ENCODE measurements at regions not wholly inside any gene's neighbourhood (a gene's known extent, or its start where the extent isn't known, plus 50 kb on each side); places are given as distances from the start of the nearest gene placed in this dataset.

GRCh38 chr6:12566618-12567123, 149.9 kb upstream of the PHACTR1 start:
- Mint-ChIP-seq H3K27ac (no peak overlapping the region), H3K9me3 (no peaks in the 10 kb centered on the region)
- CTCF ChIA-PET, result no interaction called here

GRCh38 chr6:12567682-12568081, 148.9 kb upstream of the PHACTR1 start:
- H3K27me3 Mint-ChIP-seq, result no peaks in the 10 kb centered on the region
- CTCF ChIA-PET, result no interaction called here
- H3K27ac Mint-ChIP-seq, result no peak overlapping the region
- no peaks in the 10 kb centered on the region for H3K4me1 Mint-ChIP-seq
- no peaks in the 10 kb centered on the region for H3K36me3 Mint-ChIP-seq
- H3K4me3 Mint-ChIP-seq, result no peak overlapping the region
- H3K9me3 Mint-ChIP-seq, result no peaks in the 10 kb centered on the region
- DNase-seq, result no peak

More at GRCh38 chr6:12566618-12567123, 149.9 kb upstream of the PHACTR1 start:
- Mint-ChIP-seq H3K27me3 (no peaks in the 10 kb centered on the region), H3K4me3 (no peak overlapping the region), H3K36me3 (no peaks in the 10 kb centered on the region), H3K4me1 (no peaks in the 10 kb centered on the region)
- DNase-seq, result no peak

GRCh38 chr6:12569646-12570045, 146.9 kb upstream of the PHACTR1 start:
- no peaks in the 10 kb centered on the region for H3K9me3 Mint-ChIP-seq
- CTCF ChIA-PET, result interaction anchor here (0.6 kb wide), 1 partner anchor 9 kb away, joined by 3 read pairs; no protein-coding TSS in a partner anchor
- no peaks in the 10 kb centered on the region for H3K36me3 Mint-ChIP-seq
- no peaks in the 10 kb centered on the region for H3K4me1 Mint-ChIP-seq
- H3K27me3 Mint-ChIP-seq, result no peaks in the 10 kb centered on the region
- no peak for DNase-seq
- H3K27ac Mint-ChIP-seq, result no peak overlapping the region
- no peak overlapping the region for H3K4me3 Mint-ChIP-seq

- no peak overlapping the region for H3K27ac Mint-ChIP-seq
Measured at GRCh38 chr6:12570461-12571030, 146.0 kb upstream of the PHACTR1 start.

GRCh38 chr6:12572896-12573827, 143.4 kb upstream of the PHACTR1 start:
- no peaks in the 10 kb centered on the region for H3K36me3 Mint-ChIP-seq
- no peaks in the 10 kb centered on the region for H3K4me1 Mint-ChIP-seq
- CTCF ChIA-PET, result no interaction called here
- no peak for DNase-seq
- H3K27ac Mint-ChIP-seq, result no peak overlapping the region
- H3K9me3 Mint-ChIP-seq, result no peaks in the 10 kb centered on the region
- no peak overlapping the region for H3K4me3 Mint-ChIP-seq
- no peaks in the 10 kb centered on the region for H3K27me3 Mint-ChIP-seq

More at GRCh38 chr6:12570461-12571030, 146.0 kb upstream of the PHACTR1 start:
- H3K4me1 Mint-ChIP-seq, result no peaks in the 10 kb centered on the region
- DNase-seq, result no peak
- CTCF ChIA-PET, result no interaction called here
- no peaks in the 10 kb centered on the region for H3K36me3 Mint-ChIP-seq
- no peaks in the 10 kb centered on the region for H3K27me3 Mint-ChIP-seq
- H3K4me3 Mint-ChIP-seq, result no peak overlapping the region
- H3K9me3 Mint-ChIP-seq, result no peaks in the 10 kb centered on the region

GRCh38 chr6:12575961-12576360, 140.6 kb upstream of the PHACTR1 start:
- DNase-seq, result no peak
- Mint-ChIP-seq H3K4me3 (no peak overlapping the region), H3K36me3 (no peaks in the 10 kb centered on the region), H3K4me1 (no peaks in the 10 kb centered on the region), H3K27me3 (no peaks in the 10 kb centered on the region), H3K9me3 (no peaks in the 10 kb centered on the region), H3K27ac (no peak overlapping the region)
- CTCF ChIA-PET, result no interaction called here

GRCh38 chr6:12576389-12576788, 140.2 kb upstream of the PHACTR1 start:
- H3K36me3 Mint-ChIP-seq, result no peaks in the 10 kb centered on the region
- no peak for DNase-seq
- no peak overlapping the region for H3K27ac Mint-ChIP-seq
- H3K4me3 Mint-ChIP-seq, result no peak overlapping the region
- no peaks in the 10 kb centered on the region for H3K9me3 Mint-ChIP-seq
- H3K27me3 Mint-ChIP-seq, result no peaks in the 10 kb centered on the region
- CTCF ChIA-PET, result no interaction called here
- H3K4me1 Mint-ChIP-seq, result no peaks in the 10 kb centered on the region

- CTCF ChIA-PET, result no interaction called here
- H3K4me3 Mint-ChIP-seq, result no peak overlapping the region
- no peaks in the 10 kb centered on the region for H3K36me3 Mint-ChIP-seq
- no peak for DNase-seq
- no peaks in the 10 kb centered on the region for H3K9me3 Mint-ChIP-seq
- no peaks in the 10 kb centered on the region for H3K27me3 Mint-ChIP-seq
- H3K4me1 Mint-ChIP-seq, result no peaks in the 10 kb centered on the region
- no peak overlapping the region for H3K27ac Mint-ChIP-seq
Measured at GRCh38 chr6:12577124-12577850, 139.3 kb upstream of the PHACTR1 start.

GRCh38 chr6:12578097-12578496, 138.5 kb upstream of the PHACTR1 start:
- CTCF ChIA-PET, result interaction anchor here (0.6 kb wide), 1 partner anchor 9 kb away, joined by 3 read pairs; no protein-coding TSS in a partner anchor
- DNase-seq, result no peak
- Mint-ChIP-seq H3K36me3 (no peaks in the 10 kb centered on the region), H3K27me3 (no peaks in the 10 kb centered on the region), H3K27ac (no peak overlapping the region), H3K4me3 (no peak overlapping the region), H3K9me3 (no peaks in the 10 kb centered on the region), H3K4me1 (no peaks in the 10 kb centered on the region)

- no peaks in the 10 kb centered on the region for H3K36me3 Mint-ChIP-seq
- H3K4me3 Mint-ChIP-seq, result no peak overlapping the region
- CTCF ChIA-PET, result interaction anchor here (0.6 kb wide), 1 partner anchor 9 kb away, joined by 3 read pairs; no protein-coding TSS in a partner anchor
- DNase-seq, result no peak
- H3K27ac Mint-ChIP-seq, result no peak overlapping the region
- no peaks in the 10 kb centered on the region for H3K27me3 Mint-ChIP-seq
- H3K4me1 Mint-ChIP-seq, result no peaks in the 10 kb centered on the region
- no peaks in the 10 kb centered on the region for H3K9me3 Mint-ChIP-seq
Measured at GRCh38 chr6:12578751-12579150, 137.8 kb upstream of the PHACTR1 start.

- Mint-ChIP-seq H3K36me3 (no peaks in the 10 kb centered on the region), H3K4me1 (no peaks in the 10 kb centered on the region), H3K27ac (no peak overlapping the region), H3K27me3 (no peaks in the 10 kb centered on the region), H3K9me3 (no peaks in the 10 kb centered on the region), H3K4me3 (no peak overlapping the region)
- CTCF ChIA-PET, result no interaction called here
- no peak for DNase-seq
Measured at GRCh38 chr6:12580290-12580689, 136.3 kb upstream of the PHACTR1 start.

- H3K27me3 Mint-ChIP-seq, result no peaks in the 10 kb centered on the region
- H3K9me3 Mint-ChIP-seq, result no peaks in the 10 kb centered on the region
- H3K4me1 Mint-ChIP-seq, result peaks cover 2% of the 10 kb centered on the region
- H3K36me3 Mint-ChIP-seq, result no peaks in the 10 kb centered on the region
- H3K27ac Mint-ChIP-seq, result no peak overlapping the region
- DNase-seq, result no peak
- no peak overlapping the region for H3K4me3 Mint-ChIP-seq
- CTCF ChIA-PET, result interaction anchor here (1.0 kb wide), 1 partner anchor 21 kb away, joined by 3 read pairs; no protein-coding TSS in a partner anchor
Measured at GRCh38 chr6:12582421-12583110, 134.0 kb upstream of the PHACTR1 start.

GRCh38 chr6:12584631-12585405, 131.7 kb upstream of the PHACTR1 start:
- H3K4me1 Mint-ChIP-seq, result peaks cover 2% of the 10 kb centered on the region
- CTCF ChIA-PET, result no interaction called here
- no peaks in the 10 kb centered on the region for H3K27me3 Mint-ChIP-seq
- H3K9me3 Mint-ChIP-seq, result no peaks in the 10 kb centered on the region
- DNase-seq, result no peak
- no peaks in the 10 kb centered on the region for H3K36me3 Mint-ChIP-seq
- no peak overlapping the region for H3K4me3 Mint-ChIP-seq
- H3K27ac Mint-ChIP-seq, result no peak overlapping the region

Data from activated naive CD4-positive, alpha-beta T cell treated with anti-CD3 and anti-CD28 coated beads, Interleukin-2, amount 10 ng/mL, durations not matched to agents 7 days and 5 days (primary cell).